Activated CD4-positive, alpha-beta T cell treated with anti-CD3 and anti-CD28 coated beads for 4 hours (primary cell): ENCODE measurements at regions not wholly inside any gene's neighbourhood (a gene's known extent, or its start where the extent isn't known, plus 50 kb on each side); places are given as distances from the start of the nearest gene placed in this dataset.

ENCODE experiments used
- DNase-seq, 2 donors: peaks; one replicate each; pipeline ENCODE4 v3.0.0-alpha.2; 2020

- DNase-seq: no peak
Measured at GRCh38 chr3:154015307-154015706, 105.9 kb upstream of the ARHGEF26 start.

- DNase-seq: peak in 1 of 2 donors; percentile 12
Measured at GRCh38 chr3:154018100-154018696, 103.0 kb upstream of the ARHGEF26 start.

- DNase-seq: no peak
Measured at GRCh38 chr3:154022606-154023005, 98.6 kb upstream of the ARHGEF26 start.

- no peak for DNase-seq
Measured at GRCh38 chr3:154023148-154023547, 98.0 kb upstream of the ARHGEF26 start.

- no peak for DNase-seq
Measured at GRCh38 chr3:154025007-154025406, 96.2 kb upstream of the ARHGEF26 start.

- DNase-seq: no peak
Measured at GRCh38 chr3:154029926-154030325, 91.3 kb upstream of the ARHGEF26 start.

GRCh38 chr3:154034797-154035330, 86.3 kb upstream of the ARHGEF26 start:
- no peak for DNase-seq

GRCh38 chr3:154040283-154040682, 80.9 kb upstream of the ARHGEF26 start:
- no peak for DNase-seq

- DNase-seq: no peak
Measured at GRCh38 chr3:154044671-154045070, 76.5 kb upstream of the ARHGEF26 start.

GRCh38 chr3:154050216-154050615, 71.0 kb upstream of the ARHGEF26 start:
- DNase-seq: no peak

GRCh38 chr3:154050766-154051165, 70.4 kb upstream of the ARHGEF26 start:
- no peak for DNase-seq

GRCh38 chr3:154059833-154060232, 61.4 kb upstream of the ARHGEF26 start:
- no peak for DNase-seq

- no peak for DNase-seq
Measured at GRCh38 chr3:154060238-154061000, 60.8 kb upstream of the ARHGEF26 start.

GRCh38 chr3:154061001-154061370, 60.2 kb upstream of the ARHGEF26 start:
- no peak for DNase-seq

- no peak for DNase-seq
Measured at GRCh38 chr3:154062513-154062912, 58.7 kb upstream of the ARHGEF26 start.

- no peak for DNase-seq
Measured at GRCh38 chr3:154071146-154071545, 50.0 kb upstream of the ARHGEF26 start.
